ENCODE measurements at regions not wholly inside any gene's neighbourhood (a gene's known extent, or its start where the extent isn't known, plus 50 kb on each side); places are given as distances from the start of the nearest gene placed in this dataset.

DNA sequence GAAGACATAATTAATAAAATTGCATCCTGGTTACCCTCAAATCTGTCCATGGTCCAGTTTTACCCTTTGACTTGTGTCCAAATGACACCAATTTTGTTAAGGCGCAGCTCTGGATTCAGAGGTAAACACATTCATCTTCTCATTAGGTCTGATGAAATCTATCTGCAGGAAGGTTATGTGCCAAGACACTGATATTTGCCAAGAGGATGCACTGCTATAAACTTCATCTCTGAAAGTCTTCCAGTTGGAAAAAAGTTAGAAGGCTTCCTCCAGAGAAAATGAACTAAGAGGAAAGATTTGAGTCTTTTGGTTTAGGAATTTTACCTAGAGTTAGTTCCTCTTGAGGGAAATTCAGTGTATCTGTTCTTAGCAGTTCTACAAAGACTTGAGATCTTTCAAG lies 717.8 kb downstream of the DTWD2 start:
- no peak for TF ChIP-seq EZH2phosphoT487 (IDR thresholded peaks at IDR 0.05; ENCODE audit: low read length)
- TF ChIP-seq EZH2 (optimal IDR thresholded peaks at IDR 0.05; ENCODE audit: low read depth, low read length) = no peak
- TF ChIP-seq, protein P1, sequence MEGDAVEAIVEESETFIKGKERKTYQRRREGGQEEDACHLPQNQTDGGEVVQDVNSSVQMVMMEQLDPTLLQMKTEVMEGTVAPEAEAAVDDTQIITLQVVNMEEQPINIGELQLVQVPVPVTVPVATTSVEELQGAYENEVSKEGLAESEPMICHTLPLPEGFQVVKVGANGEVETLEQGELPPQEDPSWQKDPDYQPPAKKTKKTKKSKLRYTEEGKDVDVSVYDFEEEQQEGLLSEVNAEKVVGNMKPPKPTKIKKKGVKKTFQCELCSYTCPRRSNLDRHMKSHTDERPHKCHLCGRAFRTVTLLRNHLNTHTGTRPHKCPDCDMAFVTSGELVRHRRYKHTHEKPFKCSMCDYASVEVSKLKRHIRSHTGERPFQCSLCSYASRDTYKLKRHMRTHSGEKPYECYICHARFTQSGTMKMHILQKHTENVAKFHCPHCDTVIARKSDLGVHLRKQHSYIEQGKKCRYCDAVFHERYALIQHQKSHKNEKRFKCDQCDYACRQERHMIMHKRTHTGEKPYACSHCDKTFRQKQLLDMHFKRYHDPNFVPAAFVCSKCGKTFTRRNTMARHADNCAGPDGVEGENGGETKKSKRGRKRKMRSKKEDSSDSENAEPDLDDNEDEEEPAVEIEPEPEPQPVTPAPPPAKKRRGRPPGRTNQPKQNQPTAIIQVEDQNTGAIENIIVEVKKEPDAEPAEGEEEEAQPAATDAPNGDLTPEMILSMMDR (IDR thresholded peaks at IDR 0.05; ENCODE audit: low read length) = no peak
- DNase-seq = no peak
- Histone ChIP-seq H2AFZ (ENCODE audit: low read length) (no peak overlapping the region), H3K9me2 (replicated peaks; ENCODE audit: insufficient read depth, low read length) (no peaks in the 10 kb centered on the region), H4K20me1 (ENCODE audit: insufficient read depth, low read length) (no peaks in the 10 kb centered on the region), H3K27me3 (replicated peaks; ENCODE audit: insufficient read depth, low read length) (no peaks in the 10 kb centered on the region), H3K36me3 (replicated peaks; ENCODE audit: insufficient read depth, low read length) (no peaks in the 10 kb centered on the region), H3F3A (ENCODE audit: insufficient read depth, low read length) (no peaks in the 10 kb centered on the region), H3K9me3 (replicated peaks; ENCODE audit: insufficient read depth, low read length) (no peaks in the 10 kb centered on the region), H3K27ac (ENCODE audit: low read length) (no peak overlapping the region), H3K4me1 (ENCODE audit: low read length) (no peaks in the 10 kb centered on the region), H3K79me2 (ENCODE audit: low read length) (no peaks in the 10 kb centered on the region), H3K4me2 (ENCODE audit: low read depth, low read length) (no peak overlapping the region), H3K9ac (ENCODE audit: low read length) (no peak overlapping the region), H3K4me3 (ENCODE audit: low read length) (no peak overlapping the region)

DNA sequence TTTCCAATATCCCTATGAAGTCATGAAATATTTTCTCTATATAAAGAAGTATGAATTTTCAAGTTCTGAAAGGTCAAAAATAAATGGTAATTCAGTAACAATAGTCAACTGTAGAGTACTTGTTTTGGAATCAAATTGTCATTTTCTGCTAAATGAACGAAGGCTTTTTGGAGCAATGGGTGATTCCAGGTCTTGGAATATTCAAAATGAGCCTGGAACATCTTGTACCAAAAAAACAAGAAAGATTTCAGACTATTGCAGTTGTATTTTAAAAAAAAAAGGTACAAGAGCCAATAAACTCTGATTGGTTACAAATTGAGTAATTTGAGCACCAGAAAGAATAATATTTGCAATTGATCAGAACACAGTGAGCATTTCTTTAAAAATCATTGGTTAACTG lies 730.1 kb downstream of the DTWD2 start:
- no peak overlapping the region for H3K27ac ChIP-seq (ENCODE audit: low read length)
- H3F3A ChIP-seq (ENCODE audit: insufficient read depth, low read length) = no peaks in the 10 kb centered on the region
- H3K9ac ChIP-seq (ENCODE audit: low read length) = no peak overlapping the region
- TF ChIP-seq, protein P1 (IDR thresholded peaks at IDR 0.05; ENCODE audit: low read length) = no peak
- TF ChIP-seq EZH2 (optimal IDR thresholded peaks at IDR 0.05; ENCODE audit: low read depth, low read length) (no peak), EZH2phosphoT487 (IDR thresholded peaks at IDR 0.05; ENCODE audit: low read length) (no peak)
- no peak overlapping the region for H3K4me3 ChIP-seq (ENCODE audit: low read length)
- no peaks in the 10 kb centered on the region for H3K79me2 ChIP-seq (ENCODE audit: low read length)
- no peak for DNase-seq
- no peaks in the 10 kb centered on the region for H3K4me1 ChIP-seq (ENCODE audit: low read length)
- no peaks in the 10 kb centered on the region for H3K27me3 ChIP-seq (replicated peaks; ENCODE audit: insufficient read depth, low read length)
- H4K20me1 ChIP-seq (ENCODE audit: insufficient read depth, low read length) = no peaks in the 10 kb centered on the region
- H3K9me2 ChIP-seq (replicated peaks; ENCODE audit: insufficient read depth, low read length) = no peaks in the 10 kb centered on the region
- H3K36me3 ChIP-seq (replicated peaks; ENCODE audit: insufficient read depth, low read length) = no peaks in the 10 kb centered on the region
- H3K9me3 ChIP-seq (replicated peaks; ENCODE audit: insufficient read depth, low read length) = no peaks in the 10 kb centered on the region
- no peak overlapping the region for H3K4me2 ChIP-seq (ENCODE audit: low read depth, low read length)
- no peak overlapping the region for H2AFZ ChIP-seq (ENCODE audit: low read length)

DNA sequence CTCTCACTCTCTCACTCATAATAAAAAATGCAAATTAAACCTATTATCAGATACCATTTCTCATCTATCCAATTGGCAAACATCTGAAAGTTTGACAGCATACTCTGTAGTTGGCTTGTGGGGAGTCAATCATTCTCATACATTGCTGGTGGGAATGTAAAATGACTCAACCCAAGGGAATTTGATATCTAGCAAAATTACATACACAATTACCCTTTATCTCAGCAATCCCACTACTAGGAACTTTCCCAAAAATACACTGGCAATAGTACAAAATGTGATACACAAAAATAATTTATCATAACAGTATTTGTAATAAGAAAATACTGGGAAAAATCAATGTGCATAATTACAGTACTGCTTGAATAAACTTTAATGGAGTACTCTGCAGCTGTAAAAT lies 731.3 kb downstream of the DTWD2 start:
- Histone ChIP-seq H3K27ac (ENCODE audit: low read length) (no peak overlapping the region), H3K4me2 (ENCODE audit: low read depth, low read length) (no peak overlapping the region), H4K20me1 (ENCODE audit: insufficient read depth, low read length) (no peaks in the 10 kb centered on the region), H2AFZ (ENCODE audit: low read length) (no peak overlapping the region), H3K36me3 (replicated peaks; ENCODE audit: insufficient read depth, low read length) (no peaks in the 10 kb centered on the region), H3K4me3 (ENCODE audit: low read length) (no peak overlapping the region), H3K27me3 (replicated peaks; ENCODE audit: insufficient read depth, low read length) (no peaks in the 10 kb centered on the region), H3K9me3 (replicated peaks; ENCODE audit: insufficient read depth, low read length) (no peaks in the 10 kb centered on the region), H3K9ac (ENCODE audit: low read length) (no peak overlapping the region), H3K79me2 (ENCODE audit: low read length) (no peaks in the 10 kb centered on the region), H3K9me2 (replicated peaks; ENCODE audit: insufficient read depth, low read length) (no peaks in the 10 kb centered on the region), H3K4me1 (ENCODE audit: low read length) (no peaks in the 10 kb centered on the region), H3F3A (ENCODE audit: insufficient read depth, low read length) (no peaks in the 10 kb centered on the region)
- TF ChIP-seq EZH2phosphoT487 (IDR thresholded peaks at IDR 0.05; ENCODE audit: low read length) (no peak), EZH2 (optimal IDR thresholded peaks at IDR 0.05; ENCODE audit: low read depth, low read length) (no peak)
- TF ChIP-seq, protein P1 (IDR thresholded peaks at IDR 0.05; ENCODE audit: low read length) = no peak
- no peak for DNase-seq
